Astrocyte (in vitro differentiated cells and primary cell): ENCODE measurements at regions not wholly inside any gene's neighbourhood (a gene's known extent, or its start where the extent isn't known, plus 50 kb on each side); places are given as distances from the start of the nearest gene placed in this dataset.
A peak's percentile ranks its signal among the peaks of the same experiment; 100 is the strongest.

Experiments
- DNase-seq: peaks from one replicate; pipeline ENCODE4 v3.0.0-alpha.2; 2010; ENCODE audit warnings: low read depth
- FAIRE-seq: peaks from 2 replicates; lab custom pipeline; 2011; peaks lifted over from hg19 to GRCh38; lab: Jason Lieb, UNC
- H2AFZ ChIP-seq: 2 replicates; pipeline ENCODE4 v1.6.0; 2012; ENCODE audit warnings: low read depth, low read length, inconsistent platforms
- H3K27ac ChIP-seq: 2 replicates; pipeline ENCODE4 v1.5.1; 2011; ENCODE audit warnings: low read depth, low read length, inconsistent platforms
- H3K27me3 ChIP-seq: 2 replicates; pipeline ENCODE4 v1.6.0; 2011; ENCODE audit warnings: low read length, inconsistent platforms; ENCODE audit not compliant: insufficient read depth
- H3K36me3 ChIP-seq: 2 replicates; pipeline ENCODE4 v1.5.1; 2011; ENCODE audit warnings: low read length, inconsistent platforms; ENCODE audit not compliant: insufficient read depth
- H3K4me1 ChIP-seq: 2 replicates; pipeline ENCODE4 v1.5.1; 2011; ENCODE audit warnings: low read length, inconsistent platforms; ENCODE audit not compliant: insufficient read depth
- H3K4me2 ChIP-seq: 2 replicates; pipeline ENCODE4 v1.6.0; 2012; ENCODE audit warnings: low read length, inconsistent platforms
- H3K4me3 ChIP-seq: 2 replicates; pipeline ENCODE4 v1.5.1; 2011; ENCODE audit warnings: low read depth, mild to moderate bottlenecking, low read length, inconsistent platforms; ENCODE audit not compliant: insufficient read depth
- H3K79me2 ChIP-seq: 2 replicates; pipeline ENCODE4 v1.6.0; 2012; ENCODE audit warnings: mild to moderate bottlenecking, low read length, inconsistent platforms; ENCODE audit not compliant: insufficient read depth
- H3K9ac ChIP-seq: 2 replicates; pipeline ENCODE4 v1.6.0; 2012; ENCODE audit warnings: mild to moderate bottlenecking, low read length, inconsistent platforms
- H3K9me3 ChIP-seq: 2 replicates; pipeline ENCODE4 v1.5.1; 2012; ENCODE audit warnings: low read depth, mild to moderate bottlenecking, low read length, inconsistent platforms; ENCODE audit not compliant: insufficient read depth
- H4K20me1 ChIP-seq: 2 replicates; pipeline ENCODE4 v1.6.0; 2012; ENCODE audit warnings: low read length, inconsistent platforms; ENCODE audit not compliant: insufficient read depth
- H3K27ac Mint-ChIP-seq: one replicate; pipeline ENCODE4 v1.8.0; 2021; ENCODE audit warnings: mild to moderate bottlenecking, mixed read lengths; ENCODE audit not compliant: unreplicated experiment
- H3K27me3 Mint-ChIP-seq: one replicate; pipeline ENCODE4 v1.8.0; 2021; ENCODE audit warnings: low read depth, mixed read lengths; ENCODE audit not compliant: unreplicated experiment
- H3K36me3 Mint-ChIP-seq: one replicate; pipeline ENCODE4 v1.8.0; 2021; ENCODE audit warnings: low read depth, mixed read lengths; ENCODE audit not compliant: unreplicated experiment
- H3K4me1 Mint-ChIP-seq: one replicate; pipeline ENCODE4 v1.8.0; 2021; ENCODE audit warnings: low read depth, mixed read lengths; ENCODE audit not compliant: unreplicated experiment
- H3K4me3 Mint-ChIP-seq: one replicate; pipeline ENCODE4 v1.8.0; 2021; ENCODE audit warnings: mild to moderate bottlenecking, moderate library complexity, mixed read lengths; ENCODE audit not compliant: unreplicated experiment
- H3K9me3 Mint-ChIP-seq: one replicate; pipeline ENCODE4 v1.8.0; 2021; ENCODE audit warnings: mild to moderate bottlenecking, mixed read lengths; ENCODE audit not compliant: unreplicated experiment
- EZH2 ChIP-seq: IDR thresholded peaks from 2 replicates; pipeline ENCODE4 v1.6.1; 2012; ENCODE audit warnings: mild to moderate bottlenecking, low read length, inconsistent platforms; ENCODE audit not compliant: insufficient read depth
- TF ChIP-seq, protein P1 (sequence below): IDR thresholded peaks from 2 replicates; pipeline ENCODE4 v1.5.1; 2011; ENCODE audit warnings: low read depth, mild to moderate bottlenecking, inconsistent platforms, low read length, moderate library complexity; ENCODE audit not compliant: insufficient read depth

DNA sequence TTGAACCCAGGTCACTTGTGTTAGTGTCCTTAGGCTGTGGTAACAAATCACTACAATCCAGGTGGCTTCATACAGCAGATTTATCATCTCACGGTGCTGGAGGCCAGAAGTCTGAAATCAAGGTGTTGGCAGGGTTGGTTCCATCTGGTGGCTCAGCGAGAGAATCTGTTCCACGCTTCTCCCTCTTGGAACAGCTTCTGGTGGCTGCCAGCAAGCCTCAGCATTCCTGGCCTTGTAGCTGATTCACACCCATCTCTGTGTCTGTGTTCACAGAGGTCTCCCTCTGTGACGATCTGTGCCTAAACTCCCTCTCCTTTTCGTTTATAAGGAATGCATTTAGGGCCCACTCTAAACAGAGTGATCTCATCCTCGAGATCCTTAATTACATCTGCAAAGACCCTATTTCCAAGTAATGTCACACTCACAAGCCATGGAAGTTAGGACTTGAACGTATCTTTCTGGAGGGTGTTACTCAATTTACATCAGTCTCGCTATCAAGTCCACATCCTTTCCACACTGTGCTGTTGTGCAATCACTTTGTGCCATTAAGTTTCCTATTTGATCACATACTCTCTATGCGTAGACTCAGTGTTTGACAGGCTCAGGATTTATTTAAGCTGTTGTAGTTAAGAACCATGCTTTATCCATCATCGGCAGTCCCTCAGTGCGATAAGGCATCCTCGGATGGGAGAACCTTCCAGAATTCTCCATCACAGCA is 164.4 kb downstream of the SOCS6 start:
- H3K27me3 ChIP-seq = no peaks in the 10 kb centered on the region
- H3K4me2 ChIP-seq = no peak overlapping the region
- Mint-ChIP-seq H3K27ac (no peak overlapping the region), H3K36me3 (no peaks in the 10 kb centered on the region), H3K4me3 (no peak overlapping the region), H3K9me3 (no peaks in the 10 kb centered on the region), H3K27me3 (peaks cover 3% of the 10 kb centered on the region), H3K4me1 (no peaks in the 10 kb centered on the region)
- DNase-seq (no peak), FAIRE-seq (no peak)
- H4K20me1 ChIP-seq = no peaks in the 10 kb centered on the region
- TF ChIP-seq, protein P1, sequence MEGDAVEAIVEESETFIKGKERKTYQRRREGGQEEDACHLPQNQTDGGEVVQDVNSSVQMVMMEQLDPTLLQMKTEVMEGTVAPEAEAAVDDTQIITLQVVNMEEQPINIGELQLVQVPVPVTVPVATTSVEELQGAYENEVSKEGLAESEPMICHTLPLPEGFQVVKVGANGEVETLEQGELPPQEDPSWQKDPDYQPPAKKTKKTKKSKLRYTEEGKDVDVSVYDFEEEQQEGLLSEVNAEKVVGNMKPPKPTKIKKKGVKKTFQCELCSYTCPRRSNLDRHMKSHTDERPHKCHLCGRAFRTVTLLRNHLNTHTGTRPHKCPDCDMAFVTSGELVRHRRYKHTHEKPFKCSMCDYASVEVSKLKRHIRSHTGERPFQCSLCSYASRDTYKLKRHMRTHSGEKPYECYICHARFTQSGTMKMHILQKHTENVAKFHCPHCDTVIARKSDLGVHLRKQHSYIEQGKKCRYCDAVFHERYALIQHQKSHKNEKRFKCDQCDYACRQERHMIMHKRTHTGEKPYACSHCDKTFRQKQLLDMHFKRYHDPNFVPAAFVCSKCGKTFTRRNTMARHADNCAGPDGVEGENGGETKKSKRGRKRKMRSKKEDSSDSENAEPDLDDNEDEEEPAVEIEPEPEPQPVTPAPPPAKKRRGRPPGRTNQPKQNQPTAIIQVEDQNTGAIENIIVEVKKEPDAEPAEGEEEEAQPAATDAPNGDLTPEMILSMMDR = no peak
- TF ChIP-seq EZH2 = no peak
- no peaks in the 10 kb centered on the region for H3K79me2 ChIP-seq
- H3K36me3 ChIP-seq = no peaks in the 10 kb centered on the region
- H2AFZ ChIP-seq = peak overlapping the region; percentile 41
- no peak overlapping the region for H3K9ac ChIP-seq
- H3K4me3 ChIP-seq = no peak overlapping the region
- H3K27ac ChIP-seq = no peak overlapping the region
- H3K9me3 ChIP-seq = no peaks in the 10 kb centered on the region
- H3K4me1 ChIP-seq = no peaks in the 10 kb centered on the region

DNA sequence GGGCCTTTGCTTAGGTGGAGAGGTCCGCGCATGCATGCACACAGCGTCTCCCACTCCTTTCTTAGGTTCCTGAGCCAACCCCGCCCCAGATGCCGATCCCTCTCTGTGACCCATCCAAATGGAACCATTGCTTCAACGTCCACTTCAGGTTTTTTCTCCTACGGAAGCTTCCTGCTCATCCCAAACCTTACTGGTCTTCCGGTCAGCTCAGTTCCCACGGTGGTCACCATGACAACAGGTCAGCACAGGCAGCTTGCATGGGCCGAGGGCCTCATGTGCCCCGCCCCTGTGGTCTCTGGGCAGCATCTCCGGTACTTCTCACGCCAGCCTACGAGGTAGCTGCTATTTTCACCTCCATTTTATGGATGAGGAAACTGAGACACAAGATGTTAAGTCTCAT is 163.7 kb downstream of the SOCS6 start:
- Histone ChIP-seq H3K9me3 (no peaks in the 10 kb centered on the region), H3K4me1 (no peaks in the 10 kb centered on the region), H3K27ac (no peak overlapping the region), H3K9ac (no peak overlapping the region), H3K4me2 (no peak overlapping the region), H3K79me2 (no peaks in the 10 kb centered on the region), H4K20me1 (no peaks in the 10 kb centered on the region), H2AFZ (no peak overlapping the region), H3K4me3 (no peak overlapping the region), H3K27me3 (no peaks in the 10 kb centered on the region), H3K36me3 (no peaks in the 10 kb centered on the region)
- Mint-ChIP-seq H3K4me1 (no peaks in the 10 kb centered on the region), H3K36me3 (no peaks in the 10 kb centered on the region), H3K27me3 (peaks cover 3% of the 10 kb centered on the region), H3K9me3 (no peaks in the 10 kb centered on the region), H3K4me3 (no peak overlapping the region), H3K27ac (no peak overlapping the region)
- DNase-seq = no peak
- no peak for FAIRE-seq
- TF ChIP-seq, protein P1 = no peak
- no peak for TF ChIP-seq EZH2
